GM21447 (cell line): ENCODE measurements at regions not wholly inside any gene's neighbourhood (a gene's known extent, or its start where the extent isn't known, plus 50 kb on each side); places are given as distances from the start of the nearest gene placed in this dataset.

Experiments
- ATAC-seq: cut with Tn5 transposase; IDR thresholded peaks from one replicate; pipeline ENCODE4 v1.9.1; 2021; ENCODE audit not compliant: unreplicated experiment

- ATAC-seq, result no peak
Observed at GRCh38 chr15:62845241-62846126, 197.1 kb upstream of the TPM1 start.

- no peak for ATAC-seq
Observed at GRCh38 chr15:62846131-62846804, 196.3 kb upstream of the TPM1 start.

GRCh38 chr15:62846805-62847495 lies 195.6 kb upstream of the TPM1 start:
- ATAC-seq, result no peak

GRCh38 chr15:62847900-62848489 lies 194.6 kb upstream of the TPM1 start:
- ATAC-seq, result no peak

- no peak for ATAC-seq
Observed at GRCh38 chr15:62848632-62849050, 193.9 kb upstream of the TPM1 start.

GRCh38 chr15:62849316-62850106 lies 193.0 kb upstream of the TPM1 start:
- no peak for ATAC-seq

- no peak for ATAC-seq
Observed at GRCh38 chr15:62850318-62850717, 192.2 kb upstream of the TPM1 start.

- ATAC-seq, result no peak
Observed at GRCh38 chr15:62850791-62851291, 191.7 kb upstream of the TPM1 start.

- no peak for ATAC-seq
Observed at GRCh38 chr15:62853114-62853840, 189.3 kb upstream of the TPM1 start.

- no peak for ATAC-seq
Observed at GRCh38 chr15:62853841-62854225, 188.7 kb upstream of the TPM1 start.

- no peak for ATAC-seq
Observed at GRCh38 chr15:62854420-62855084, 188.0 kb upstream of the TPM1 start.

GRCh38 chr15:62855085-62855476 lies 187.5 kb upstream of the TPM1 start:
- no peak for ATAC-seq

GRCh38 chr15:62856466-62857246 lies 185.9 kb upstream of the TPM1 start:
- no peak for ATAC-seq

- no peak for ATAC-seq
Observed at GRCh38 chr15:62857411-62857853, 185.1 kb upstream of the TPM1 start.

GRCh38 chr15:62858343-62858742 lies 184.2 kb upstream of the TPM1 start:
- ATAC-seq, result no peak

GRCh38 chr15:62862717-62863116 lies 179.8 kb upstream of the TPM1 start:
- no peak for ATAC-seq

GRCh38 chr15:62866366-62866765 lies 176.2 kb upstream of the TPM1 start:
- no peak for ATAC-seq

- ATAC-seq, result no peak
Observed at GRCh38 chr15:62867844-62868243, 174.7 kb upstream of the TPM1 start.
